Sigmoid colon (tissue), 6 donors: ENCODE measurements at regions not wholly inside any gene's neighbourhood (a gene's known extent, or its start where the extent isn't known, plus 50 kb on each side); places are given as distances from the start of the nearest gene placed in this dataset.

Experiments used
- DNase-seq: peaks from one replicate; pipeline ENCODE4 v3.0.0-alpha.2; 2019
- H3K27ac ChIP-seq, 4 donors: fragments of 200-600 bp; sonication (generic); one replicate each; pipeline ENCODE4 v1.5.1; 2016 to 2019; ENCODE audit warnings: mild to moderate bottlenecking in 1 of 4
- H3K27me3 ChIP-seq, 3 donors: fragments of 200-600 bp; sonication (generic); one replicate each; pipeline ENCODE4 v1.5.1; 2019; ENCODE audit warnings: mild to moderate bottlenecking in 1 of 3
- H3K36me3 ChIP-seq, 4 donors: fragments of 200-600 bp; sonication (generic); one replicate each; pipeline ENCODE4 v1.5.1; 2016 to 2019
- H3K4me1 ChIP-seq, 4 donors: fragments of 200-600 bp; sonication (generic); one replicate each; pipeline ENCODE4 v1.5.1; 2017 to 2019
- H3K4me3 ChIP-seq, 4 donors: fragments of 200-600 bp; sonication (generic); one replicate each; pipeline ENCODE4 v1.5.1; 2017 to 2019; ENCODE audit warnings: mild to moderate bottlenecking in 2 of 4, moderate library complexity in 1 of 4
- H3K9me3 ChIP-seq, 4 donors: fragments of 200-600 bp in 3 of 4; sonication (generic) in 3 of 4; one replicate each; pipeline versions ENCODE4 v1.5.1 to v1.6.1; 2013 to 2019
- EP300 ChIP-seq, 4 donors: sonication (generic); formaldehyde crosslinking; IDR thresholded peaks; one replicate each; pipeline ENCODE4 v1.6.1; 2017; ENCODE audit warnings: antibody characterized with exemption in 4 of 4
- POLR2A ChIP-seq, 2 donors: fragments of 450-650 bp; IDR thresholded peaks; one replicate each; pipeline ENCODE4 v1.6.1; 2016; ENCODE audit warnings: antibody characterized with exemption in 2 of 2, mild to moderate bottlenecking in 2 of 2, moderate library complexity in 2 of 2
- POLR2AphosphoS5 ChIP-seq, 4 donors: sonication (generic); formaldehyde crosslinking; IDR thresholded peaks; one replicate each; pipeline ENCODE4 v1.6.1; 2017; ENCODE audit warnings: antibody characterized with exemption in 4 of 4
- WGBS, 2 donors: extraction: QIAGEN DNeasy Blood & Tissue Kit; methylation state at CpG; one replicate each; pipeline ENCODE4 v1.1.7; 2013; 5-methylcytosine and 5-hydroxymethylcytosine counted together
- intact Hi-C: fragments of 100-400 bp; cut with DNase I; formaldehyde crosslinking; loops from one replicate; pipeline ENCODE4 v1.15.1; 2023
- TF ChIP-seq, protein P1 (sequence below), 4 experiments: fragments of 450-650 bp in 3 of 4; fragments of 200-600 bp in 1 of 4; IDR thresholded peaks; one replicate each; pipeline ENCODE4 v1.5.1; 2016 to 2019; ENCODE audit warnings: antibody characterized with exemption in 4 of 4, mild to moderate bottlenecking in 3 of 4, moderate library complexity in 2 of 4
- donor health status: healthy with polysubstance abuse.
- donor health status: healthy.

DNA sequence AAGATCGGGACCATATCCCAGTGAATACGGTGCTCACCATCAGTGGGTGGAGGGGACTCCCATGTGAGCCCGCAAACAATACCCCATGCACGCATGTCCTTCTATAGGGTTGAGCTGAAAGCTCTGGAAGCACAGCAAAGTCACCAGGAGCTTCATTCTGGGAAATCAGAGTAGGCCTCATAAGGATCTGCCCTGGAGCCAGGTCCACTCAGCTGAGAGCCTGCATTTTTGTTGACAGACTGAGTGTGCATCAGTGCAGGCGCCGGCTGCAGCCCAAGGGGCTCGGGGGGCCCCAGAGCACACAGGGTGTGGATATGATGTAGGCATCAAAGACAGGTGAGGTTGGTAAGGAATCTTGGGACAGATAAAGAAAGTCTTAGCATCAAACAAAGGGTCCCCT, 79.8 kb upstream of the CD93 start:
- intact Hi-C loops, result no loop called here
- 90 to 96% methylated on average over 7 of the region's 7 CpGs for WGBS, 2 donors
- Histone ChIP-seq H3K27ac (no peak overlapping the region), H3K9me3 (no peaks in the 10 kb centered on the region), H3K4me1 (peaks cover 0 to 5% (median 2%) of the 10 kb centered on the region in 4 donors), H3K36me3 (no peaks in the 10 kb centered on the region), H3K27me3 (peaks cover 0 to 4% (median 0%) of the 10 kb centered on the region in 3 donors), H3K4me3 (no peak overlapping the region)
- DNase-seq, result no peak
- TF ChIP-seq POLR2AphosphoS5 (IDR thresholded peaks at IDR 0.05), result no peak
- TF ChIP-seq, protein P1, sequence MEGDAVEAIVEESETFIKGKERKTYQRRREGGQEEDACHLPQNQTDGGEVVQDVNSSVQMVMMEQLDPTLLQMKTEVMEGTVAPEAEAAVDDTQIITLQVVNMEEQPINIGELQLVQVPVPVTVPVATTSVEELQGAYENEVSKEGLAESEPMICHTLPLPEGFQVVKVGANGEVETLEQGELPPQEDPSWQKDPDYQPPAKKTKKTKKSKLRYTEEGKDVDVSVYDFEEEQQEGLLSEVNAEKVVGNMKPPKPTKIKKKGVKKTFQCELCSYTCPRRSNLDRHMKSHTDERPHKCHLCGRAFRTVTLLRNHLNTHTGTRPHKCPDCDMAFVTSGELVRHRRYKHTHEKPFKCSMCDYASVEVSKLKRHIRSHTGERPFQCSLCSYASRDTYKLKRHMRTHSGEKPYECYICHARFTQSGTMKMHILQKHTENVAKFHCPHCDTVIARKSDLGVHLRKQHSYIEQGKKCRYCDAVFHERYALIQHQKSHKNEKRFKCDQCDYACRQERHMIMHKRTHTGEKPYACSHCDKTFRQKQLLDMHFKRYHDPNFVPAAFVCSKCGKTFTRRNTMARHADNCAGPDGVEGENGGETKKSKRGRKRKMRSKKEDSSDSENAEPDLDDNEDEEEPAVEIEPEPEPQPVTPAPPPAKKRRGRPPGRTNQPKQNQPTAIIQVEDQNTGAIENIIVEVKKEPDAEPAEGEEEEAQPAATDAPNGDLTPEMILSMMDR (IDR thresholded peaks at IDR 0.05), result no peak
- no peak for TF ChIP-seq POLR2A (IDR thresholded peaks at IDR 0.05)
- TF ChIP-seq EP300 (IDR thresholded peaks at IDR 0.05), result no peak

DNA sequence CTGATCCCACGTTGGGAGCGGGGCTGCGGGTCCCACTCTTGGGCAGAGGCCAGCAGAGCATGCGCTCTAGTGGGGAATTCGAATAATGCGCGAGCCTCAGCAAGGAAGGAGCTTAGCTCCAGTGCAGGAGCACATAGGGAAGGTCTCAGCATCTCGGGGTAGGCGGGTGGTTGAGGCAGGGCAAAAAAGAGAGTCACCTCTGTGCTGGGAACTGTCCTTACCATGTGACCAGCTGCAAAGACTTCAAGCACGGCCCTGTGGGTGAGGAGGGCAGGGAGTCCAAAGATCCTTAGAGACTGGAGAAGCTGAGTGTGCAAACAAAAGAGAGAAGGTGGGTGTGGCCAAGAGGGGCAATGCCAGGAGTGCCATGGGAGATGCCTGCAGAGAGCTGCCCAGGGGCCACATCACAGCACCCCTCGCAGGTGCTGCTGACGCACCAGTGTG, 79.2 kb upstream of the CD93 start:
- H3K27me3 ChIP-seq, result peaks cover 0 to 4% (median 0%) of the 10 kb centered on the region in 3 donors
- no peak overlapping the region for H3K27ac ChIP-seq
- DNase-seq, result no peak
- H3K9me3 ChIP-seq, result no peaks in the 10 kb centered on the region
- no peak overlapping the region for H3K4me3 ChIP-seq
- 50 to 79% methylated on average over 12 of the region's 12 CpGs for whole genome bisulfite sequencing, 2 donors
- intact Hi-C loops, result no loop called here
- H3K36me3 ChIP-seq, result no peaks in the 10 kb centered on the region
- TF ChIP-seq POLR2A (IDR thresholded peaks at IDR 0.05), result no peak
- TF ChIP-seq EP300 (IDR thresholded peaks at IDR 0.05), result no peak
- TF ChIP-seq, protein P1 (IDR thresholded peaks at IDR 0.05), result no peak
- no peak for TF ChIP-seq POLR2AphosphoS5 (IDR thresholded peaks at IDR 0.05)
- H3K4me1 ChIP-seq, result peaks cover 0 to 11% (median 8%) of the 10 kb centered on the region in 4 donors

DNA sequence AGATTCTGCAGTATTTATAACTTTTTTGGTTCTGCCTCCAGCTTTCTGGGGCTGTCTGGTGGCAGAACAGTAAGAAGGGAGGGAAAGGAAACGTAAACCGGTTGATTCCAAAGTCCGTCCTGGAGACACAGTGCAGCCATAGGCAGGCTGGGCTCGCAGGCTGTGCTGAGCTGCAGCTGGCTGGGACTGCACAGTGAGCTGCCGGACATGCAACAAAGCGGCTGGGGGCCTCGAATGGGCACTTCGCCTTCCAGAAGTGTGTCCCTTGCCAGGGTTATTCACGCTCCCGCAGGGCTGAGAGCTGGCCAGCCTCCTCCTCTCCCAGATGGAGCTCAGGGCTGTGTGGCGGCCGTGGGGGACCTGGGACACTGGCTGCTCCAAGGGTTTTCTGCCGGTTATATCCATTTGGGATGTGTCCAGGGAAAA, 78.1 kb upstream of the CD93 start:
- Histone ChIP-seq H3K27ac (no peak overlapping the region), H3K4me1 (peaks cover 0 to 21% (median 18%) of the 10 kb centered on the region in 4 donors), H3K9me3 (no peaks in the 10 kb centered on the region), H3K36me3 (no peaks in the 10 kb centered on the region), H3K4me3 (no peak overlapping the region), H3K27me3 (peaks cover 0 to 4% (median 0%) of the 10 kb centered on the region in 3 donors)
- WGBS, 2 donors, result 19 to 59% methylated on average over 13 of the region's 13 CpGs
- TF ChIP-seq POLR2A (IDR thresholded peaks at IDR 0.05) (no peak), EP300 (IDR thresholded peaks at IDR 0.05) (no peak), POLR2AphosphoS5 (IDR thresholded peaks at IDR 0.05) (no peak)
- TF ChIP-seq, protein P1 (IDR thresholded peaks at IDR 0.05), result no peak
- peak; percentile 61 for DNase-seq
- intact Hi-C loops, result no loop called here

DNA sequence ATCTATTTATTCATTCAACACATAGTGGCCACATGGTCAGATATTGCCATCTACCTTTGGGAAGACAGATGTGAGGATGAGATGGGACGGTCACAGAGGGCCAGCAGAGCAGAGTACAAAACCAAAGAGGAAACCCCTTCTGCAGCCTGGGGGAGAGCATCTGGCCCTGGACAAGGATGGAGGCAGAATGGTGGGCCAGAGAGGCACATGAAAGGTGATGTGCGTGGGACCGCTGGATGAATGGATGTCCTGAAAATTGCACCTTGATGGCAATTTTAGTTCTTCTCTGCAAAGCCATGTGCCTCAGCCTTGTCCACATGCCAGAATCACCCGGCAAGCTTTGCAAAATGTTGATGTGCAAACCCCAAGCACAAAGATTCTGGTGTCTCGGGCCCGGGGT, 77.4 kb upstream of the CD93 start:
- WGBS, 2 donors, result 66 to 88% methylated on average over 6 of the region's 6 CpGs
- TF ChIP-seq EP300 (IDR thresholded peaks at IDR 0.05), result no peak
- no peak for TF ChIP-seq POLR2A (IDR thresholded peaks at IDR 0.05)
- TF ChIP-seq POLR2AphosphoS5 (IDR thresholded peaks at IDR 0.05), result no peak
- Histone ChIP-seq H3K27me3 (peaks cover 0 to 4% (median 0%) of the 10 kb centered on the region in 3 donors), H3K27ac (no peak overlapping the region), H3K4me3 (no peak overlapping the region), H3K36me3 (no peaks in the 10 kb centered on the region), H3K4me1 (peaks cover 0 to 24% (median 21%) of the 10 kb centered on the region in 4 donors), H3K9me3 (no peaks in the 10 kb centered on the region)
- intact Hi-C loops, result no loop called here
- no peak for DNase-seq

DNA sequence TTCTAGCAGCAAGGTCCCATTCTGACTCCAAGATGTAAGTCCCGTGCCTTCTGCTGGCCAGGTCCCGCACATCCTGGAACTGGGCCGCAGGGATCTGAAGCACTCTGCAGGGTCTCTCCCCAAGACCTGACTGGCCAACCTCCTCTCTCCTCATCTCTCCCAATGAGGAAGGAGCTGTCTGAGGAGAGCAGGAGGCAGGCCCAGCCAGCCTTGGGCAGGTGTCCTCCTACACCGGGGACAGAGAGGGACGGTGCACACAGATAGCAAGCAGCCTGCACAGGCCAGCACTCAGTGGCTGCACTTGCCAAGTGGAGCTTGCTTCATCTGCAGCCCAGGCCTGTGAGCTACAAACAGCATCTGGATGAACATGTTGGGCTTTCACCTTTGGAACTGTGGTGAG, 76.8 kb upstream of the CD93 start:
- intact Hi-C loops, result no loop called here
- Histone ChIP-seq H3K9me3 (no peaks in the 10 kb centered on the region), H3K4me1 (peaks cover 0 to 24% (median 21%) of the 10 kb centered on the region in 4 donors), H3K36me3 (no peaks in the 10 kb centered on the region), H3K27ac (no peak overlapping the region), H3K27me3 (peaks cover 0 to 4% (median 0%) of the 10 kb centered on the region in 3 donors), H3K4me3 (no peak overlapping the region)
- WGBS, 2 donors, result 91 to 96% methylated on average over 5 of the region's 5 CpGs
- DNase-seq, result peak; percentile 60
- TF ChIP-seq POLR2A (IDR thresholded peaks at IDR 0.05), result no peak
- TF ChIP-seq, protein P1 (IDR thresholded peaks at IDR 0.05), result no peak
- TF ChIP-seq POLR2AphosphoS5 (IDR thresholded peaks at IDR 0.05), result no peak
- no peak for TF ChIP-seq EP300 (IDR thresholded peaks at IDR 0.05)
